SK-N-SH (cell line): ENCODE measurements at regions not wholly inside any gene's neighbourhood (a gene's known extent, or its start where the extent isn't known, plus 50 kb on each side); places are given as distances from the start of the nearest gene placed in this dataset.

Source experiments
- CTCF ChIP-seq: fragments of 200-600 bp; sonication (generic); IDR thresholded peaks from 2 replicates; pipeline ENCODE4 v1.6.1; 2017; ENCODE audit warnings: antibody characterized with exemption, mild to moderate bottlenecking, moderate library complexity
- SIN3A ChIP-seq: IDR thresholded peaks from 2 replicates; pipeline ENCODE4 v1.6.1; 2012; ENCODE audit warnings: low read depth, mild to moderate bottlenecking, low read length, moderate library complexity, borderline replicate concordance

GRCh38 chr6:165723326-165723725 is 60.3 kb upstream of the PDE10A start:
- TF ChIP-seq CTCF = no peak
- no peak for TF ChIP-seq SIN3A
